HG03469 (cell line): ENCODE measurements at regions not wholly inside any gene's neighbourhood (a gene's known extent, or its start where the extent isn't known, plus 50 kb on each side); places are given as distances from the start of the nearest gene placed in this dataset.
"Not testable (repeated sequence)": the region's sequence is repeated elsewhere in the genome, so short reads cannot be mapped to it uniquely, and the experiment has no call there.

Experiments used
- ATAC-seq: cut with Tn5 transposase; IDR thresholded peaks from one replicate; pipeline ENCODE4 v1.9.1; 2021; ENCODE audit warnings: mild to moderate bottlenecking, moderate library complexity, moderate number of reproducible peaks; ENCODE audit not compliant: unreplicated experiment

GRCh38 chr12:33588725-33589405 is 149.2 kb upstream of the SYT10 start:
- ATAC-seq, result no peak

GRCh38 chr12:33589576-33590114 is 150.0 kb upstream of the SYT10 start:
- no peak for ATAC-seq

- ATAC-seq, result no peak
Measured at GRCh38 chr12:33593753-33594152, 154.1 kb upstream of the SYT10 start.

GRCh38 chr12:33596061-33596460 is 156.4 kb upstream of the SYT10 start:
- ATAC-seq, result no peak

GRCh38 chr12:33596814-33597213 is 157.2 kb upstream of the SYT10 start:
- no peak for ATAC-seq

- no peak for ATAC-seq
Measured at GRCh38 chr12:33602515-33602914, 162.9 kb upstream of the SYT10 start.

GRCh38 chr12:33605757-33606156 is 166.1 kb upstream of the SYT10 start:
- ATAC-seq, result no peak

- no peak for ATAC-seq
Measured at GRCh38 chr12:33609910-33610309, 170.3 kb upstream of the SYT10 start.

GRCh38 chr12:33614630-33615029 is 175.0 kb upstream of the SYT10 start:
- no peak for ATAC-seq

- no peak for ATAC-seq
Measured at GRCh38 chr12:33617218-33617617, 177.6 kb upstream of the SYT10 start.

- ATAC-seq, result no peak
Measured at GRCh38 chr12:33628087-33628486, 188.5 kb upstream of the SYT10 start.

GRCh38 chr12:33634544-33634943 is 194.9 kb upstream of the SYT10 start:
- ATAC-seq, result no peak

- ATAC-seq, result not testable (repeated sequence)
Measured at GRCh38 chr12:33636930-33637329, 197.3 kb upstream of the SYT10 start.

GRCh38 chr12:33639975-33640374 is 200.4 kb upstream of the SYT10 start:
- no peak for ATAC-seq

GRCh38 chr12:33649992-33650391 is 210.4 kb upstream of the SYT10 start:
- ATAC-seq, result no peak

GRCh38 chr12:33650832-33651231 is 211.2 kb upstream of the SYT10 start:
- no peak for ATAC-seq

GRCh38 chr12:33653362-33653761 is 213.7 kb upstream of the SYT10 start:
- ATAC-seq, result no peak

- no peak for ATAC-seq
Measured at GRCh38 chr12:33654313-33654712, 214.7 kb upstream of the SYT10 start.

GRCh38 chr12:33663000-33663654 is 223.5 kb upstream of the SYT10 start:
- ATAC-seq, result no peak

- ATAC-seq, result no peak
Measured at GRCh38 chr12:33669349-33669748, 229.7 kb upstream of the SYT10 start.

- ATAC-seq, result no peak
Measured at GRCh38 chr12:33670284-33670683, 230.7 kb upstream of the SYT10 start.

- no peak for ATAC-seq
Measured at GRCh38 chr12:33671676-33672075, 232.1 kb upstream of the SYT10 start.
